HCT116 (cell line): ENCODE measurements at regions not wholly inside any gene's neighbourhood (a gene's known extent, or its start where the extent isn't known, plus 50 kb on each side); places are given as distances from the start of the nearest gene placed in this dataset.

Source experiments
- ELF1 ChIP-seq: IDR thresholded peaks from 2 replicates; pipeline ENCODE4 v1.6.1; 2012; ENCODE audit warnings: low read depth, borderline replicate concordance
- EZH2 ChIP-seq: fragments of 200-600 bp; sonication (generic); IDR thresholded peaks from 2 replicates; pipeline ENCODE4 v1.6.1; 2017; ENCODE audit warnings: antibody characterized with exemption, mixed run types
- EZH2phosphoT487 ChIP-seq: fragments of 200-600 bp; IDR thresholded peaks from 2 replicates; pipeline ENCODE4 v1.6.1; 2018; ENCODE audit warnings: antibody characterized with exemption, borderline replicate concordance
- POLR2A ChIP-seq: IDR thresholded peaks from 2 replicates; pipeline ENCODE4 v1.7.0; 2011; ENCODE audit warnings: borderline replicate concordance; ENCODE audit not compliant: insufficient read depth, insufficient read length; ENCODE audit errors: extremely low read depth
- POLR2AphosphoS5 ChIP-seq: IDR thresholded peaks from 2 replicates; pipeline ENCODE4 v1.6.1; 2011; ENCODE audit warnings: mild to moderate bottlenecking, low read depth, low read length, moderate library complexity
- RAD21 ChIP-seq: IDR thresholded peaks from 2 replicates; pipeline ENCODE4 v1.6.1; 2012; ENCODE audit warnings: low read depth, mild to moderate bottlenecking
- SIN3A ChIP-seq: IDR thresholded peaks from 2 replicates; pipeline ENCODE4 v1.6.1; 2012; ENCODE audit warnings: low read depth
- TF ChIP-seq, protein P1 (sequence below), 3 experiments: fragments of 200-600 bp in 1 of 3; sonication (generic) in 1 of 3; IDR thresholded peaks in 2 of 3; conservative IDR thresholded peaks in 1 of 3; 2 replicates each; pipeline ENCODE4 v1.5.1; 2012 to 2017; ENCODE audit warnings: low read depth in 2 of 3, low read length in 2 of 3, antibody characterized with exemption in 1 of 3, borderline replicate concordance in 1 of 3, control low read depth in 1 of 3, mild to moderate bottlenecking in 1 of 3, mixed read lengths in 1 of 3, mixed run types in 1 of 3, moderate library complexity in 1 of 3; ENCODE audit not compliant: insufficient read depth in 1 of 3
- TF ChIP-seq, protein P2 (sequence below): IDR thresholded peaks from 2 replicates; pipeline ENCODE4 v1.6.1; 2011; ENCODE audit warnings: mild to moderate bottlenecking, low read length, moderate library complexity; ENCODE audit not compliant: insufficient replicate concordance; ENCODE audit errors: extremely low read depth
- TF ChIP-seq, protein P3 (sequence below): IDR thresholded peaks from 2 replicates; pipeline ENCODE4 v1.6.1; 2012; ENCODE audit warnings: low read depth

DNA sequence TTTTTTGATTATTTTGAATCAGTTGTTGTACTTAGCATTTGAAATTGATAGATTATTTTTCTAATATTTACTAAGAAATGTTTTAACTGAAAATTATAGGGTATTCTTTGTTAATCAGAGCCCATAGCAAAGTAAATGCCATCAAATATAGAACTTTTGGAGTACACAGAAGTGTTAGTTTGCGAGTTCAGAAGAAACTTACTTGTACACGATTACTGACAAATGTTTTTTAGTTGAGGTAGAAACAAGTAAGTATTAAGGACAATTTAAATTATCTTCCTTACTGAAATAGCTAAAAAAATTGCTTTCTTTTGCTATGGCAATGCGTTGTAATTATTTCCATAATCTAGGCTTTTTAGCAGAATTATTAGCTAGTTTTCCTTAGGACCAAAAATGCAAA is 692.2 kb downstream of the USP25 start:
- TF ChIP-seq POLR2A (no peak), EZH2 (no peak), POLR2AphosphoS5 (no peak), SIN3A (no peak), ELF1 (no peak), EZH2phosphoT487 (no peak), RAD21 (no peak)
- TF ChIP-seq, protein P1, sequence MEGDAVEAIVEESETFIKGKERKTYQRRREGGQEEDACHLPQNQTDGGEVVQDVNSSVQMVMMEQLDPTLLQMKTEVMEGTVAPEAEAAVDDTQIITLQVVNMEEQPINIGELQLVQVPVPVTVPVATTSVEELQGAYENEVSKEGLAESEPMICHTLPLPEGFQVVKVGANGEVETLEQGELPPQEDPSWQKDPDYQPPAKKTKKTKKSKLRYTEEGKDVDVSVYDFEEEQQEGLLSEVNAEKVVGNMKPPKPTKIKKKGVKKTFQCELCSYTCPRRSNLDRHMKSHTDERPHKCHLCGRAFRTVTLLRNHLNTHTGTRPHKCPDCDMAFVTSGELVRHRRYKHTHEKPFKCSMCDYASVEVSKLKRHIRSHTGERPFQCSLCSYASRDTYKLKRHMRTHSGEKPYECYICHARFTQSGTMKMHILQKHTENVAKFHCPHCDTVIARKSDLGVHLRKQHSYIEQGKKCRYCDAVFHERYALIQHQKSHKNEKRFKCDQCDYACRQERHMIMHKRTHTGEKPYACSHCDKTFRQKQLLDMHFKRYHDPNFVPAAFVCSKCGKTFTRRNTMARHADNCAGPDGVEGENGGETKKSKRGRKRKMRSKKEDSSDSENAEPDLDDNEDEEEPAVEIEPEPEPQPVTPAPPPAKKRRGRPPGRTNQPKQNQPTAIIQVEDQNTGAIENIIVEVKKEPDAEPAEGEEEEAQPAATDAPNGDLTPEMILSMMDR (IDR thresholded peaks at IDR 0.05 in 2 of 3, conservative IDR thresholded peaks at IDR 0.05 in 1 of 3; ENCODE audit: borderline replicate concordance in 1 of 3, insufficient read depth in 1 of 3, low read depth in 2 of 3, low read length in 2 of 3) = no peak
- TF ChIP-seq, protein P2, sequence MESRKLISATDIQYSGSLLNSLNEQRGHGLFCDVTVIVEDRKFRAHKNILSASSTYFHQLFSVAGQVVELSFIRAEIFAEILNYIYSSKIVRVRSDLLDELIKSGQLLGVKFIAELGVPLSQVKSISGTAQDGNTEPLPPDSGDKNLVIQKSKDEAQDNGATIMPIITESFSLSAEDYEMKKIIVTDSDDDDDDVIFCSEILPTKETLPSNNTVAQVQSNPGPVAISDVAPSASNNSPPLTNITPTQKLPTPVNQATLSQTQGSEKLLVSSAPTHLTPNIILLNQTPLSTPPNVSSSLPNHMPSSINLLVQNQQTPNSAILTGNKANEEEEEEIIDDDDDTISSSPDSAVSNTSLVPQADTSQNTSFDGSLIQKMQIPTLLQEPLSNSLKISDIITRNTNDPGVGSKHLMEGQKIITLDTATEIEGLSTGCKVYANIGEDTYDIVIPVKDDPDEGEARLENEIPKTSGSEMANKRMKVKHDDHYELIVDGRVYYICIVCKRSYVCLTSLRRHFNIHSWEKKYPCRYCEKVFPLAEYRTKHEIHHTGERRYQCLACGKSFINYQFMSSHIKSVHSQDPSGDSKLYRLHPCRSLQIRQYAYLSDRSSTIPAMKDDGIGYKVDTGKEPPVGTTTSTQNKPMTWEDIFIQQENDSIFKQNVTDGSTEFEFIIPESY = no peak
- TF ChIP-seq, protein P3, sequence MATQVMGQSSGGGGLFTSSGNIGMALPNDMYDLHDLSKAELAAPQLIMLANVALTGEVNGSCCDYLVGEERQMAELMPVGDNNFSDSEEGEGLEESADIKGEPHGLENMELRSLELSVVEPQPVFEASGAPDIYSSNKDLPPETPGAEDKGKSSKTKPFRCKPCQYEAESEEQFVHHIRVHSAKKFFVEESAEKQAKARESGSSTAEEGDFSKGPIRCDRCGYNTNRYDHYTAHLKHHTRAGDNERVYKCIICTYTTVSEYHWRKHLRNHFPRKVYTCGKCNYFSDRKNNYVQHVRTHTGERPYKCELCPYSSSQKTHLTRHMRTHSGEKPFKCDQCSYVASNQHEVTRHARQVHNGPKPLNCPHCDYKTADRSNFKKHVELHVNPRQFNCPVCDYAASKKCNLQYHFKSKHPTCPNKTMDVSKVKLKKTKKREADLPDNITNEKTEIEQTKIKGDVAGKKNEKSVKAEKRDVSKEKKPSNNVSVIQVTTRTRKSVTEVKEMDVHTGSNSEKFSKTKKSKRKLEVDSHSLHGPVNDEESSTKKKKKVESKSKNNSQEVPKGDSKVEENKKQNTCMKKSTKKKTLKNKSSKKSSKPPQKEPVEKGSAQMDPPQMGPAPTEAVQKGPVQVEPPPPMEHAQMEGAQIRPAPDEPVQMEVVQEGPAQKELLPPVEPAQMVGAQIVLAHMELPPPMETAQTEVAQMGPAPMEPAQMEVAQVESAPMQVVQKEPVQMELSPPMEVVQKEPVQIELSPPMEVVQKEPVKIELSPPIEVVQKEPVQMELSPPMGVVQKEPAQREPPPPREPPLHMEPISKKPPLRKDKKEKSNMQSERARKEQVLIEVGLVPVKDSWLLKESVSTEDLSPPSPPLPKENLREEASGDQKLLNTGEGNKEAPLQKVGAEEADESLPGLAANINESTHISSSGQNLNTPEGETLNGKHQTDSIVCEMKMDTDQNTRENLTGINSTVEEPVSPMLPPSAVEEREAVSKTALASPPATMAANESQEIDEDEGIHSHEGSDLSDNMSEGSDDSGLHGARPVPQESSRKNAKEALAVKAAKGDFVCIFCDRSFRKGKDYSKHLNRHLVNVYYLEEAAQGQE = no peak
